KMS-11 (cell line): ENCODE measurements at regions not wholly inside any gene's neighbourhood (a gene's known extent, or its start where the extent isn't known, plus 50 kb on each side); places are given as distances from the start of the nearest gene placed in this dataset.

ENCODE experiments used
- H2AFZ ChIP-seq: fragments of 200-600 bp; sonication (generic); 2 replicates; pipeline ENCODE4 v1.6.1; 2016; ENCODE audit warnings: antibody characterized with exemption, mixed run types, low read depth
- H3K27ac ChIP-seq: fragments of 200-600 bp; sonication (generic); 2 replicates; pipeline ENCODE4 v1.6.1; 2016; ENCODE audit warnings: mild to moderate bottlenecking, mixed run types
- H3K27me3 ChIP-seq: fragments of 200-600 bp; sonication (generic); 2 replicates; pipeline ENCODE4 v1.6.1; 2017; ENCODE audit warnings: mild to moderate bottlenecking, low read depth, mixed run types, moderate library complexity; ENCODE audit not compliant: insufficient read depth
- H3K36me3 ChIP-seq: fragments of 200-600 bp; sonication (generic); 2 replicates; pipeline ENCODE4 v1.6.1; 2017; ENCODE audit warnings: mild to moderate bottlenecking, mixed run types; ENCODE audit not compliant: insufficient read depth
- H3K4me1 ChIP-seq: fragments of 200-600 bp; sonication (generic); 2 replicates; pipeline ENCODE4 v1.6.1; 2016; ENCODE audit warnings: mild to moderate bottlenecking, low read depth, mixed run types; ENCODE audit not compliant: poor library complexity, severe bottlenecking
- H3K4me2 ChIP-seq: fragments of 200-600 bp; sonication (generic); 2 replicates; pipeline ENCODE4 v1.7.0; 2016; ENCODE audit warnings: mild to moderate bottlenecking, mixed run types
- H3K4me3 ChIP-seq: fragments of 200-600 bp; sonication (generic); IDR thresholded peaks from 2 replicates; pipeline ENCODE4 v1.6.1; 2017; ENCODE audit warnings: low read depth, low read length, mixed read lengths; ENCODE audit not compliant: insufficient read depth
- H3K79me2 ChIP-seq: fragments of 200-600 bp; sonication (generic); 2 replicates; pipeline ENCODE4 v1.6.1; 2016; ENCODE audit warnings: low read depth, mixed run types; ENCODE audit not compliant: insufficient read depth
- H3K9ac ChIP-seq: fragments of 200-600 bp; sonication (generic); 2 replicates; pipeline ENCODE4 v1.6.1; 2016; ENCODE audit warnings: mild to moderate bottlenecking, mixed run types
- H4K20me1 ChIP-seq: fragments of 200-600 bp; sonication (generic); 2 replicates; pipeline ENCODE4 v1.6.1; 2016; ENCODE audit warnings: mild to moderate bottlenecking, mixed run types; ENCODE audit not compliant: insufficient read depth
- CTCF ChIP-seq: fragments of 200-600 bp; sonication (generic); conservative IDR thresholded peaks from 2 replicates; pipeline ENCODE4 v1.6.1; 2017; ENCODE audit warnings: low read depth, mild to moderate bottlenecking, antibody characterized with exemption, low read length, moderate library complexity, mixed read lengths

GRCh38 chr20:22088882-22089281, 383.4 kb downstream of the PAX1 start:
- no peaks in the 10 kb centered on the region for H3K79me2 ChIP-seq
- H3K36me3 ChIP-seq, result no peaks in the 10 kb centered on the region
- H3K27ac ChIP-seq, result no peak overlapping the region
- no peaks in the 10 kb centered on the region for H3K27me3 ChIP-seq
- H3K4me2 ChIP-seq, result no peak overlapping the region
- no peaks in the 10 kb centered on the region for H4K20me1 ChIP-seq
- no peaks in the 10 kb centered on the region for H3K4me1 ChIP-seq
- no peak overlapping the region for H2AFZ ChIP-seq
- H3K9ac ChIP-seq, result no peak overlapping the region
- no peak for TF ChIP-seq CTCF
- no peak overlapping the region for H3K4me3 ChIP-seq

GRCh38 chr20:22080985-22081384, 375.5 kb downstream of the PAX1 start:
- no peak overlapping the region for H3K4me3 ChIP-seq

GRCh38 chr20:22074635-22075034, 369.2 kb downstream of the PAX1 start:
- Histone ChIP-seq H4K20me1 (no peaks in the 10 kb centered on the region), H3K27me3 (no peaks in the 10 kb centered on the region), H3K4me2 (no peak overlapping the region), H3K4me1 (no peaks in the 10 kb centered on the region), H3K9ac (no peak overlapping the region), H3K27ac (no peak overlapping the region), H3K36me3 (no peaks in the 10 kb centered on the region), H3K79me2 (no peaks in the 10 kb centered on the region), H2AFZ (no peak overlapping the region), H3K4me3 (no peak overlapping the region)
- TF ChIP-seq CTCF, result no peak

More at GRCh38 chr20:22080985-22081384, 375.5 kb downstream of the PAX1 start:
- no peaks in the 10 kb centered on the region for H3K27me3 ChIP-seq
- H3K79me2 ChIP-seq, result no peaks in the 10 kb centered on the region
- H3K9ac ChIP-seq, result no peak overlapping the region
- TF ChIP-seq CTCF, result no peak
- H3K4me2 ChIP-seq, result no peak overlapping the region
- no peak overlapping the region for H3K27ac ChIP-seq
- no peaks in the 10 kb centered on the region for H3K4me1 ChIP-seq
- H4K20me1 ChIP-seq, result no peaks in the 10 kb centered on the region
- no peak overlapping the region for H2AFZ ChIP-seq
- H3K36me3 ChIP-seq, result no peaks in the 10 kb centered on the region

GRCh38 chr20:22071841-22072240, 366.4 kb downstream of the PAX1 start:
- Histone ChIP-seq H3K27ac (no peak overlapping the region), H3K36me3 (no peaks in the 10 kb centered on the region), H3K4me1 (peaks cover 18% of the 10 kb centered on the region), H3K27me3 (no peaks in the 10 kb centered on the region), H3K4me3 (no peak overlapping the region), H2AFZ (no peak overlapping the region), H4K20me1 (no peaks in the 10 kb centered on the region), H3K9ac (no peak overlapping the region), H3K4me2 (no peak overlapping the region), H3K79me2 (no peaks in the 10 kb centered on the region)
- no peak for TF ChIP-seq CTCF
